GM23338 (cell line): ENCODE measurements at regions not wholly inside any gene's neighbourhood (a gene's known extent, or its start where the extent isn't known, plus 50 kb on each side); places are given as distances from the start of the nearest gene placed in this dataset.

ENCODE experiments used
- ATAC-seq: fragments of 200-7000 bp; cut with Tn5 transposase; 3 replicates; pipeline ENCODE4 v1.9.1; 2020
- DNase-seq: peaks from one replicate; pipeline ENCODE4 v3.0.0-alpha.2; 2015; ENCODE audit warnings: low spot score
- H2AFZ ChIP-seq: fragments of 200-600 bp; sonication (generic); 2 replicates; pipeline ENCODE4 v1.8.0; 2016; ENCODE audit warnings: antibody characterized with exemption, mild to moderate bottlenecking, moderate library complexity
- H3F3A ChIP-seq: fragments of 200-600 bp; sonication (generic); replicated peaks from 2 replicates; pipeline ENCODE4 v1.8.0; 2017; ENCODE audit warnings: antibody characterized with exemption, mixed run types, low read depth
- H3K27ac ChIP-seq: fragments of 200-600 bp; sonication (generic); 2 replicates; pipeline ENCODE4 v1.6.1; 2016; ENCODE audit warnings: low read depth
- H3K27me3 ChIP-seq: fragments of 200-600 bp; sonication (generic); 2 replicates; pipeline ENCODE4 v1.8.0; 2016; ENCODE audit warnings: mild to moderate bottlenecking, mixed run types, moderate library complexity; ENCODE audit not compliant: insufficient read depth
- H3K36me3 ChIP-seq: fragments of 200-600 bp; sonication (generic); 2 replicates; pipeline ENCODE4 v1.8.0; 2016; ENCODE audit warnings: mild to moderate bottlenecking; ENCODE audit not compliant: insufficient read depth
- H3K4me1 ChIP-seq: fragments of 200-600 bp; sonication (generic); 2 replicates; pipeline ENCODE4 v1.8.0; 2016; ENCODE audit warnings: mild to moderate bottlenecking, moderate library complexity; ENCODE audit not compliant: insufficient read depth
- H3K4me2 ChIP-seq: fragments of 200-600 bp; sonication (generic); 2 replicates; pipeline ENCODE4 v1.7.1; 2017; ENCODE audit warnings: mixed run types
- H3K4me3 ChIP-seq: fragments of 200-600 bp; sonication (generic); 2 replicates; pipeline ENCODE4 v1.6.1; 2016; ENCODE audit warnings: mixed run types
- H3K79me2 ChIP-seq: fragments of 200-600 bp; sonication (generic); replicated peaks from 2 replicates; pipeline ENCODE4 v1.8.0; 2017; ENCODE audit warnings: mild to moderate bottlenecking; ENCODE audit not compliant: insufficient read depth
- H3K9me2 ChIP-seq: fragments of 200-600 bp; sonication (generic); 2 replicates; pipeline ENCODE4 v1.8.0; 2017; ENCODE audit not compliant: insufficient read depth
- H4K20me1 ChIP-seq: fragments of 200-600 bp; sonication (generic); replicated peaks from 2 replicates; pipeline ENCODE4 v1.8.0; 2017; ENCODE audit warnings: mild to moderate bottlenecking; ENCODE audit not compliant: insufficient read depth
- H3K27ac Mint-ChIP-seq: 2 replicates; pipeline ENCODE4 v1.8.0; 2020; ENCODE audit warnings: inconsistent platforms, mild to moderate bottlenecking, moderate library complexity, mixed read lengths
- H3K27me3 Mint-ChIP-seq: 3 replicates; pipeline ENCODE4 v1.8.0; 2022; ENCODE audit warnings: low read depth, mild to moderate bottlenecking, moderate library complexity, mixed read lengths, inconsistent platforms; ENCODE audit not compliant: insufficient read depth, poor library complexity
- H3K36me3 Mint-ChIP-seq: 3 replicates; pipeline ENCODE4 v1.8.0; 2021; ENCODE audit warnings: low read depth, mild to moderate bottlenecking, inconsistent platforms, moderate library complexity, mixed read lengths
- H3K4me1 Mint-ChIP-seq: 3 replicates; pipeline ENCODE4 v1.8.0; 2020; ENCODE audit warnings: mild to moderate bottlenecking, inconsistent platforms, mixed read lengths
- H3K4me3 Mint-ChIP-seq: 3 replicates; pipeline ENCODE4 v1.8.0; 2021; ENCODE audit warnings: moderate library complexity, mild to moderate bottlenecking, inconsistent platforms, mixed read lengths
- H3K9me3 Mint-ChIP-seq: 3 replicates; pipeline ENCODE4 v1.8.0; 2020; ENCODE audit warnings: moderate library complexity, mild to moderate bottlenecking, inconsistent platforms, mixed read lengths
- CREB1 ChIP-seq: fragments of 250-450 bp; sonication (Bioruptor Pico); IDR thresholded peaks from 2 replicates; pipeline ENCODE4 v1.5.0; 2020; ENCODE audit warnings: low read depth, mild to moderate bottlenecking, moderate library complexity
- CTCF ChIP-seq, 2 experiments: fragments of 200-600 bp in 1 of 2; sonication (generic) in 1 of 2; conservative IDR thresholded peaks; 2 replicates each; pipeline versions ENCODE4 v1.5.1 to v1.6.1; 2016 to 2017; ENCODE audit warnings: antibody characterized with exemption in 2 of 2, low read depth in 2 of 2, mild to moderate bottlenecking in 2 of 2, moderate library complexity in 1 of 2
- ETS1 ChIP-seq: IDR thresholded peaks from 2 replicates; pipeline ENCODE4 v1.6.1; 2016; ENCODE audit warnings: antibody characterized with exemption
- EZH2 ChIP-seq: fragments of 200-600 bp; sonication (generic); IDR thresholded peaks from one replicate; pipeline ENCODE4 v1.8.0; 2017; ENCODE audit warnings: antibody characterized with exemption, mild to moderate bottlenecking, low read depth; ENCODE audit not compliant: unreplicated experiment
- EZH2phosphoT487 ChIP-seq: fragments of 200-600 bp; sonication (generic); IDR thresholded peaks from one replicate; pipeline ENCODE4 v1.8.1; 2018; ENCODE audit warnings: antibody characterized with exemption; ENCODE audit not compliant: unreplicated experiment
- JUNB ChIP-seq: IDR thresholded peaks from one replicate; pipeline ENCODE4 v1.6.1; 2016; ENCODE audit warnings: antibody characterized with exemption; ENCODE audit not compliant: unreplicated experiment
- NANOG ChIP-seq: IDR thresholded peaks from 2 replicates; pipeline ENCODE4 v1.6.1; 2016; ENCODE audit warnings: antibody characterized with exemption, borderline replicate concordance
- POLR2AphosphoS5 ChIP-seq: IDR thresholded peaks from 2 replicates; pipeline ENCODE4 v1.6.1; 2016; ENCODE audit warnings: antibody characterized with exemption, low read depth
- REST ChIP-seq: IDR thresholded peaks from one replicate; pipeline ENCODE4 v1.6.1; 2018; ENCODE audit warnings: antibody characterized with exemption; ENCODE audit not compliant: unreplicated experiment
- STAT1 ChIP-seq: IDR thresholded peaks from one replicate; pipeline ENCODE4 v1.6.1; 2016; ENCODE audit warnings: antibody characterized with exemption; ENCODE audit not compliant: unreplicated experiment
- ZNF114 ChIP-seq: fragments of 250-450 bp; sonication (Bioruptor Pico); IDR thresholded peaks from 2 replicates; pipeline ENCODE4 v1.5.0; 2020; ENCODE audit warnings: mild to moderate bottlenecking, moderate library complexity
- ZNF331 ChIP-seq: fragments of 250-450 bp; sonication (Bioruptor Pico); IDR thresholded peaks from 2 replicates; pipeline ENCODE4 v1.5.0; 2020; ENCODE audit warnings: low read depth, mild to moderate bottlenecking, moderate library complexity
- ZNF462 ChIP-seq: fragments of 250-450 bp; sonication (Bioruptor Pico); IDR thresholded peaks from 2 replicates; pipeline ENCODE4 v1.5.0; 2020; ENCODE audit warnings: mild to moderate bottlenecking, moderate library complexity

GRCh38 chr4:111274486-111274885, 651.6 kb upstream of the PITX2 start:
- Histone ChIP-seq H3K36me3 (no peaks in the 10 kb centered on the region), H3K27ac (no peak overlapping the region), H4K20me1 (no peaks in the 10 kb centered on the region), H2AFZ (no peak overlapping the region), H3K4me3 (no peak overlapping the region), H3F3A (no peaks in the 10 kb centered on the region), H3K27me3 (no peaks in the 10 kb centered on the region), H3K9me2 (no peaks in the 10 kb centered on the region), H3K79me2 (no peaks in the 10 kb centered on the region), H3K4me1 (no peaks in the 10 kb centered on the region), H3K4me2 (no peak overlapping the region)
- no peaks in the 10 kb centered on the region for H3K27me3 Mint-ChIP-seq
- H3K4me3 Mint-ChIP-seq = no peak overlapping the region
- H3K36me3 Mint-ChIP-seq = no peaks in the 10 kb centered on the region
- no peaks in the 10 kb centered on the region for H3K9me3 Mint-ChIP-seq
- H3K4me1 Mint-ChIP-seq = peaks cover 2% of the 10 kb centered on the region; the same call in 1 of the 3 replicates
- ATAC-seq = no peak
- no peak for TF ChIP-seq STAT1
- TF ChIP-seq ETS1 = no peak
- no peak for TF ChIP-seq ZNF331
- no peak for TF ChIP-seq EZH2phosphoT487
- TF ChIP-seq EZH2 = no peak
- TF ChIP-seq JUNB = no peak
- no peak for TF ChIP-seq CREB1
- TF ChIP-seq POLR2AphosphoS5 = no peak
- TF ChIP-seq ZNF462 = no peak
- TF ChIP-seq NANOG = no peak
- TF ChIP-seq CTCF (conservative IDR thresholded peaks at IDR 0.05; ENCODE audit: low read depth in 2 of 2) = no peak
- TF ChIP-seq ZNF114 (CRISPR knock-in tag) = no peak
- no peak for TF ChIP-seq REST
- DNase-seq = no peak
- H3K27ac Mint-ChIP-seq = no peak overlapping the region
